Activated T-cell treated with anti-CD3 and anti-CD28 coated beads, Interleukin-2, amount 50 U/mL, for 72 hours (primary cell): ENCODE measurements at regions not wholly inside any gene's neighbourhood (a gene's known extent, or its start where the extent isn't known, plus 50 kb on each side); places are given as distances from the start of the nearest gene placed in this dataset.

Experiments
- ATAC-seq, 2 donors: fragments of 150-1000 bp; cut with Tn5 transposase; replicated peaks in 1 of 2; 2 replicates each; pipeline ENCODE4 v1.10.0; 2021; ENCODE audit warnings: moderate library complexity in 2 of 2, mild to moderate bottlenecking in 1 of 2
- DNase-seq, 2 donors: peaks; one replicate each; pipeline ENCODE4 v3.0.0; 2021 to 2022; ENCODE audit warnings: mixed read lengths in 1 of 2
- H3K27ac Mint-ChIP-seq: one replicate; pipeline ENCODE4 v1.8.0; 2022; ENCODE audit warnings: mild to moderate bottlenecking, moderate library complexity, mixed read lengths
- H3K27me3 Mint-ChIP-seq: one replicate; pipeline ENCODE4 v1.8.0; 2022; ENCODE audit warnings: low read depth, mixed read lengths
- H3K36me3 Mint-ChIP-seq, 2 donors: one replicate each; pipeline ENCODE4 v1.8.0; 2022; ENCODE audit warnings: mixed read lengths in 2 of 2, mild to moderate bottlenecking in 1 of 2; ENCODE audit not compliant: insufficient read depth in 2 of 2
- H3K4me1 Mint-ChIP-seq: one replicate; pipeline ENCODE4 v1.8.0; 2022; ENCODE audit warnings: low read depth, mixed read lengths
- H3K4me3 Mint-ChIP-seq, 2 donors: one replicate each; pipeline ENCODE4 v1.8.0; 2022; ENCODE audit warnings: mild to moderate bottlenecking in 2 of 2, mixed read lengths in 2 of 2, moderate library complexity in 2 of 2
- H3K9me3 Mint-ChIP-seq, 2 donors: one replicate each; pipeline ENCODE4 v1.8.0; 2022; ENCODE audit warnings: mixed read lengths in 2 of 2

GRCh38 chr4:159725571-159725970 lies 622.7 kb downstream of the RAPGEF2 start:
- ATAC-seq (no peak), DNase-seq (no peak)
- no peak overlapping the region for H3K27ac Mint-ChIP-seq
- no peaks in the 10 kb centered on the region for H3K36me3 Mint-ChIP-seq
- no peaks in the 10 kb centered on the region for H3K27me3 Mint-ChIP-seq
- H3K4me3 Mint-ChIP-seq = no peak overlapping the region
- H3K9me3 Mint-ChIP-seq = no peaks in the 10 kb centered on the region
- H3K4me1 Mint-ChIP-seq = no peaks in the 10 kb centered on the region

GRCh38 chr4:159735281-159736207 lies 632.7 kb downstream of the RAPGEF2 start:
- Mint-ChIP-seq H3K27ac (no peak overlapping the region), H3K36me3 (no peaks in the 10 kb centered on the region), H3K27me3 (no peaks in the 10 kb centered on the region), H3K4me3 (no peak overlapping the region), H3K9me3 (peaks cover 2 to 5% of the 10 kb centered on the region in 2 donors), H3K4me1 (no peaks in the 10 kb centered on the region)
- ATAC-seq = no peak
- DNase-seq = no peak

DNA sequence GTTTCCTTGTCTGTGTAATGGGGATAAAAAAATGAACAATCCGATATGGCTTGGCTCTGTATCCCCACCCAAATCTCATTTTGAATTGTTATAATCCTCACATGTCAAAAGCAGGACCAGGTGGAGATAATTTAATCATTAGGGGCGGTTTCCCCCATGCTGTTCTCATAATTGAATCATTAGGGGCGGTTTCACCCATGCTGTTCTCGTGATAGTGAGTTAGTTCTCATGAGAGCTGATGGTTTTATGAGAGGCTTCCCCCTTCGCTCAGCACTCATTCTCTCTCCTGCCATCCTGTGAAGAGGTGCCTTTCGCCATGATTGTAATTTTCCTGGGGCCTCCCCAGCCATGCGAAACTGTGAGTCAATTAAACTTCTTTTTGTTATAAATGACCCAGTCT lies 633.5 kb downstream of the RAPGEF2 start:
- no peaks in the 10 kb centered on the region for H3K27me3 Mint-ChIP-seq
- no peaks in the 10 kb centered on the region for H3K36me3 Mint-ChIP-seq
- DNase-seq = no peak
- H3K27ac Mint-ChIP-seq = no peak overlapping the region
- no peaks in the 10 kb centered on the region for H3K4me1 Mint-ChIP-seq
- H3K4me3 Mint-ChIP-seq = no peak overlapping the region
- peaks cover 5 to 8% of the 10 kb centered on the region in 2 donors for H3K9me3 Mint-ChIP-seq
- no peak for ATAC-seq

GRCh38 chr4:159743971-159744370 lies 641.1 kb downstream of the RAPGEF2 start:
- Mint-ChIP-seq H3K27me3 (no peaks in the 10 kb centered on the region), H3K4me1 (no peaks in the 10 kb centered on the region), H3K27ac (no peak overlapping the region), H3K9me3 (peaks cover 11 to 12% of the 10 kb centered on the region in 2 donors), H3K4me3 (no peak overlapping the region), H3K36me3 (no peaks in the 10 kb centered on the region)
- ATAC-seq (no peak), DNase-seq (no peak)

DNA sequence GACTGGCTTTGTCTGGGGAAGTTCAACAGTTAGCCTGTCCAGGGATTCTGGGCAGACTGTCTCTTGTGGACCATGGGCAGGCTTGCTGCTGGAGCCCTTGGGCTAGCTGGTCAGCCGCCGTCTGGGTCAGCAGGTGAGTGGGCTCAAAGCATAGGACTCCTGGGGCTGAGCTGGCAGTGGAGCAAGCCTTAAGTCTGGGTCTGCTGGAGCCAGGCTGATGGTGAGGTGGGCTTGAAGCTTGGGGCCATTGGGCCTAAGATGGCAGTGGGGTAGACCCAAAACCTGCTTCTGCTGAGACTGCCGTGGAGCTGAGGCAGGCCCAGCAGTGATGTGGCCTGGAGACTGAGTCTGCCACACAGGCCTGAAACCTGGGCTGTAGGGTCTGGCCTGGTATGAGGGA lies 645.1 kb downstream of the RAPGEF2 start:
- ATAC-seq (no peak), DNase-seq (no peak)
- no peak overlapping the region for H3K4me3 Mint-ChIP-seq
- no peaks in the 10 kb centered on the region for H3K36me3 Mint-ChIP-seq
- H3K27ac Mint-ChIP-seq = no peak overlapping the region
- no peaks in the 10 kb centered on the region for H3K4me1 Mint-ChIP-seq
- H3K27me3 Mint-ChIP-seq = no peaks in the 10 kb centered on the region
- peaks cover 0 to 6% of the 10 kb centered on the region in 2 donors for H3K9me3 Mint-ChIP-seq

- H3K36me3 Mint-ChIP-seq = no peaks in the 10 kb centered on the region
- H3K9me3 Mint-ChIP-seq = peaks cover under 1 to 7% of the 10 kb centered on the region in 2 donors
- no peaks in the 10 kb centered on the region for H3K27me3 Mint-ChIP-seq
- no peaks in the 10 kb centered on the region for H3K4me1 Mint-ChIP-seq
- ATAC-seq (no peak), DNase-seq (no peak)
- no peak overlapping the region for H3K4me3 Mint-ChIP-seq
- H3K27ac Mint-ChIP-seq = no peak overlapping the region
Measured at GRCh38 chr4:159748834-159749444, 646.1 kb downstream of the RAPGEF2 start.

GRCh38 chr4:159757499-159757898 lies 654.6 kb downstream of the RAPGEF2 start:
- no peak overlapping the region for H3K27ac Mint-ChIP-seq
- H3K4me3 Mint-ChIP-seq = no peak overlapping the region
- H3K9me3 Mint-ChIP-seq = peaks cover 7% of the 10 kb centered on the region in 2 donors
- H3K36me3 Mint-ChIP-seq = no peaks in the 10 kb centered on the region
- DNase-seq = no peak
- no peak for ATAC-seq
- H3K27me3 Mint-ChIP-seq = no peaks in the 10 kb centered on the region
- H3K4me1 Mint-ChIP-seq = no peaks in the 10 kb centered on the region

GRCh38 chr4:159758061-159758460 lies 655.2 kb downstream of the RAPGEF2 start:
- DNase-seq (no peak), ATAC-seq (no peak)
- no peak overlapping the region for H3K4me3 Mint-ChIP-seq
- no peaks in the 10 kb centered on the region for H3K36me3 Mint-ChIP-seq
- H3K4me1 Mint-ChIP-seq = no peaks in the 10 kb centered on the region
- H3K27me3 Mint-ChIP-seq = no peaks in the 10 kb centered on the region
- peaks cover 7% of the 10 kb centered on the region in 2 donors for H3K9me3 Mint-ChIP-seq
- H3K27ac Mint-ChIP-seq = no peak overlapping the region

GRCh38 chr4:159762672-159763071 lies 659.8 kb downstream of the RAPGEF2 start:
- Mint-ChIP-seq H3K27ac (no peak overlapping the region), H3K4me1 (no peaks in the 10 kb centered on the region), H3K4me3 (no peak overlapping the region), H3K9me3 (no peaks in the 10 kb centered on the region), H3K36me3 (no peaks in the 10 kb centered on the region), H3K27me3 (no peaks in the 10 kb centered on the region)
- ATAC-seq (no peak), DNase-seq (no peak)

DNA sequence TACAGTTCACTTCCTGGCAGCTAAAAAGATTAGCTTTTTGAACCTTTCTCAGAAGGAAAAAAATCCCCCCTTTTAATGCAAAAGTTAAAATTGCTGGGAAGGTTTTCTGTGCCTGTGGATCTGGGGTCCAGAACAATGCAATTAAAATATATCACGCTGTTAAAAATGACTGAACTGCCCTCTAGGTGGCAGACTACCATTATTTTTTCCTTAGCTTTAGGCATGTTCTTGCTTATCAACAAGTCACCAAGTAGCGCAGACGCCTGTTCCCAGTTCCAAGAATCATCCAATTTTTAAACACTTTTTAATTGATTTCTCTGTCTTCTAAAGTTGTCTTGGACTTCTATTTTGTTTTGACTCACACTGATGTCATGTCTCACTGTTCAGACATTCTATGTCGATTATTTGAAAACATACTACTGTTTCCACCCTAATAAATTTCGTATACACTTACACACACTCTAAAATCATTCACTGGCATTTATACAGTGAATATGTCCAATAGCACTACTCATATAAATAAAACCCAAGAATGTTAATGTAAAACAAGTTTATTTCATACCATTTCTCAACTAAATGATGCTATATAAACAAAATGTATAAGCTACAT lies 661.6 kb downstream of the RAPGEF2 start:
- Mint-ChIP-seq H3K36me3 (no peaks in the 10 kb centered on the region), H3K27ac (no peak overlapping the region), H3K9me3 (no peaks in the 10 kb centered on the region), H3K27me3 (no peaks in the 10 kb centered on the region), H3K4me3 (no peak overlapping the region), H3K4me1 (no peaks in the 10 kb centered on the region)
- DNase-seq (peak in 1 of 2 donors; percentile 0), ATAC-seq (no peak)

DNA sequence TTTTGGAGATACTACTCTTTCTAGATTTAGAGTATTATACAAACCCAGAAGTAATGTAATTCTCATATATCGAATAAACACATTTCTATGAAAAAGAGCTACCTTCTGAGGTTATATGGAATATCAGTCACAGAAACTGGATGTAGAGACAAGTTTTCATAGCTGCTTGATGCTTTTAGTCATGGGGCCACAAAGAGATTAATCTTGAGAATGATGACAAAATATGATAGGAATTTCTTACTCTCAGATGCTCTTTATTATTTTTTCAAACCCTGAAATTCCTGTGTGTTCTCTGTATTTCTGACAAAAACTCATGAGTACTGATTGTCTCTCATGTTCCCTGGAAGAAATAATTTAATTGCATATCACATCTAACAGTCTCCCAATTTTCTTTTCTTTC lies 662.5 kb downstream of the RAPGEF2 start:
- no peaks in the 10 kb centered on the region for H3K27me3 Mint-ChIP-seq
- H3K4me1 Mint-ChIP-seq = no peaks in the 10 kb centered on the region
- no peaks in the 10 kb centered on the region for H3K9me3 Mint-ChIP-seq
- no peak overlapping the region for H3K27ac Mint-ChIP-seq
- H3K4me3 Mint-ChIP-seq = no peak overlapping the region
- no peaks in the 10 kb centered on the region for H3K36me3 Mint-ChIP-seq
- ATAC-seq (no peak), DNase-seq (no peak)

- DNase-seq = no peak
- no peak overlapping the region for H3K4me3 Mint-ChIP-seq
- no peaks in the 10 kb centered on the region for H3K4me1 Mint-ChIP-seq
- no peak overlapping the region for H3K27ac Mint-ChIP-seq
- ATAC-seq = no peak
- no peaks in the 10 kb centered on the region for H3K36me3 Mint-ChIP-seq
- H3K27me3 Mint-ChIP-seq = no peaks in the 10 kb centered on the region
- no peaks in the 10 kb centered on the region for H3K9me3 Mint-ChIP-seq
Measured at GRCh38 chr4:159766241-159766640, 663.4 kb downstream of the RAPGEF2 start.

DNA sequence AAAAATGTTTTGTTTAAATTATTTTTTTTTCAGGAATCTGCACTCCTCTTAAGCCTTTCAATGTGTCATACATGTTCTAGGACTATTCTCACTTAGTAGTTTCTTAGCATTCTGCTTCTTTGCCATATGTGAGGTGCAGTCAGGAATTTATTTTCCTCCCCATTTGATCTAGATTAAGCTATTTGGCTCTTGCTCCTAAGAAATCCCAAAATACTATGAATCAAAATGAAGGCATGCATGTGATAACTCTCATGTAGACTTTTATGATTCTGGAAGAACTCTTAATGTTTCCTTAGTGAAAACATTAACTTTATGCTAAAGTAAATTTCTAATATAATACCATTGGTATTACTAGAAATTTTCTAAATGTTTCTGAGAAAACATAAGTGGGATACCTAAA lies 664.5 kb downstream of the RAPGEF2 start:
- no peaks in the 10 kb centered on the region for H3K9me3 Mint-ChIP-seq
- H3K4me3 Mint-ChIP-seq = no peak overlapping the region
- no peaks in the 10 kb centered on the region for H3K36me3 Mint-ChIP-seq
- H3K27ac Mint-ChIP-seq = no peak overlapping the region
- H3K27me3 Mint-ChIP-seq = no peaks in the 10 kb centered on the region
- DNase-seq (no peak), ATAC-seq (no peak)
- H3K4me1 Mint-ChIP-seq = no peaks in the 10 kb centered on the region
